HG03460 (cell line): ENCODE measurements at regions not wholly inside any gene's neighbourhood (a gene's known extent, or its start where the extent isn't known, plus 50 kb on each side); places are given as distances from the start of the nearest gene placed in this dataset.
A peak's percentile ranks its signal among the peaks of the same experiment; 100 is the strongest.
"Not testable (repeated sequence)": the region's sequence is repeated elsewhere in the genome, so short reads cannot be mapped to it uniquely, and the experiment has no call there.

Experiments used
- ATAC-seq: cut with Tn5 transposase; IDR thresholded peaks from one replicate; pipeline ENCODE4 v1.9.1; 2021; ENCODE audit not compliant: unreplicated experiment

DNA sequence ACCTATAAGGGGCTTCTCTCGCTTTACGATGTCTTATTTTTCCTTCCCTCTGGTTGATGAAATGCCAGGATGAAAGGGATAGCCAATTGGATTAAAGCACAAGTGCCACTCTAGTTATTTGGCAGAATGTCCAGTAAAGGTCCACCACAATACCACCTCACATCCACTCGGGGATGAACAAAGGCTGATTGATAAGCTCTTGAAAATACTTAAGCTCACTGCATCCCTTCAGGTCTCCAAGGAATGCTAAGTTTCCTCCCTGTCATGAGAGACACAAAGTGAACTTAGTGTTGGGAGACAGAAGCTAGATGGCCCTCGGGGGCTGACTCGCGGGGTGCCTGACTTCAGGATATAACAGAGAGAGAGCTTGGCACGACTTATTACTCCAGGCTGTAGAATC, 185.9 kb upstream of the ZNF644 start:
- ATAC-seq: not testable (repeated sequence)

GRCh38 chr1:91204150-91204549, 182.3 kb upstream of the ZNF644 start:
- not testable (repeated sequence) for ATAC-seq

DNA sequence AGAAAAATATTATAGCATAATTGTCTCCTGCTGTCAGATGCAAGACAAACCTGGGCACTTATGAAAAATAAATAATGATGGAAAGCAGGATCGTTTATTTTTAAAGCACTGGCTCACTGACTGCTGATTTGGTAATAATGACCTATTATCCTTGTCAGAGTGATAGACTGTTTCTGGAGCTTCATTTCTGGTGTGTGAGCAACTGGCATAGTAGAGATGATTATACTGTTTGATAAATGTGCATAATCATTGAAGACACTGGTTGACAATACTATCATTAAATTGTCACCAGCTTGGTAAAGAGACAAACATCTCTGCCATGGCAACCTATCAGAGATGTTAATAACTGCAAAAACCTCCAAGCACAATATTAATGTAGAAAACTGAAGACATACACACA, 179.9 kb upstream of the ZNF644 start:
- no peak for ATAC-seq

- no peak for ATAC-seq
Measured at GRCh38 chr1:91201176-91201575, 179.3 kb upstream of the ZNF644 start.

DNA sequence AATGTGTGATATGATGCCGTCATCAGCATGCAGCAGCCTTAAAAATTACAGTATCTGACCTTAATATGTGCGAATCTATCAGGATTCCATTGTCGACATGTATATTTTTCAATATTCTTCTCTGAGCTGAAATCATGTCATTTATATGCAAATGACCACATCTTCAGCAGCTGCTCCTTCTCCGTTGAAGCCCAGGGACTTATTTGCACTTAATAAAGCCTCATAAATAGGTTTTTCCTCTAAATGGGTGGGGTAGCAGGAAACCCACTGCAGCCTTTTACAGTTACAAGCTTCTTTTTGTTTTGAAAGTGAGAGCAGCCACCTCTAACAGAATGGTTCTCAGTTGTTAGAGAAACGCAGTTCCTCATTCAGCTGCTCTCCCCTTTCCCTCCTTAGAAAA, 178.8 kb upstream of the ZNF644 start:
- ATAC-seq: no peak

GRCh38 chr1:91199988-91200387, 178.2 kb upstream of the ZNF644 start:
- no peak for ATAC-seq

DNA sequence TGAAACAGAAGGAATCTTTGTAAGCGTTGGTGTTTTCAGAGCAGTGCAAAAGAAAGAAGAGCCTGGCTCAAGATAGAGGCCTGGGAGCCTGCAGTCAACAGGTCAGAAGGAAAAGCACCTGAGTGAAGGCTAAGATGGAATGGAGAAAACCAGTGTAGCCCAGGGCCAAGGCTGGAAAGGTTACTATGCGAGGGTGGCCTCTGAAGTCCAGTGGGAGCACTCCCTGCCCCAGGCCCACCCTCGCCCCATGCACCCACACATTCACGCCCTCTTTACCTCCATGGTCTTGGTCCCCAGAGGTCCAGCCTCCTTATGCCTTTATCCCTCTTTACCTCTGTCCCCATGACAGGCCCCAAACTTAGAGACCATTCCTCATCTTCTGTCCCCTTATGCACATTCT, 169.2 kb upstream of the ZNF644 start:
- no peak for ATAC-seq

- ATAC-seq: no peak
Measured at GRCh38 chr1:91189096-91189495, 167.3 kb upstream of the ZNF644 start.

GRCh38 chr1:91182807-91183206, 161.0 kb upstream of the ZNF644 start:
- ATAC-seq: not testable (repeated sequence)

GRCh38 chr1:91176250-91176649, 154.4 kb upstream of the ZNF644 start:
- ATAC-seq: no peak

DNA sequence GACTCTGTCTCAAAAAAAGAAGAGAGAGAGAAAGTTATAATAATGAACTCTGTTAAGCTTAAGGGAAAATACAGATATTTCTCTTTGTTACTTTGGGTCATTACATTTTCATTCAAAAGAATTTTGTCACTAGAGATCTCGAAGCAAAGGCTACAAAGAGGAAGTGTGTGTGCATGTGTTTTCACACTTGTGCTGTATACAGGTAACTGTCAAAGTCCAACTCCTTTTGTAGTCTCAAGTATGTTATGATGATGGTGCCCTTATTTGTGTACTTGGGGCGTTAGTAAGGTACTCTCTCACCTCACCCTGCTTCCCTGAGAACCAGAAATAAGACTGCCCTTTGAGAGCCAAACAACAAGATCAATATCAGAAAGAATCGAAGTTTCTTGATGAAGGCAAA, 152.9 kb upstream of the ZNF644 start:
- ATAC-seq: no peak

DNA sequence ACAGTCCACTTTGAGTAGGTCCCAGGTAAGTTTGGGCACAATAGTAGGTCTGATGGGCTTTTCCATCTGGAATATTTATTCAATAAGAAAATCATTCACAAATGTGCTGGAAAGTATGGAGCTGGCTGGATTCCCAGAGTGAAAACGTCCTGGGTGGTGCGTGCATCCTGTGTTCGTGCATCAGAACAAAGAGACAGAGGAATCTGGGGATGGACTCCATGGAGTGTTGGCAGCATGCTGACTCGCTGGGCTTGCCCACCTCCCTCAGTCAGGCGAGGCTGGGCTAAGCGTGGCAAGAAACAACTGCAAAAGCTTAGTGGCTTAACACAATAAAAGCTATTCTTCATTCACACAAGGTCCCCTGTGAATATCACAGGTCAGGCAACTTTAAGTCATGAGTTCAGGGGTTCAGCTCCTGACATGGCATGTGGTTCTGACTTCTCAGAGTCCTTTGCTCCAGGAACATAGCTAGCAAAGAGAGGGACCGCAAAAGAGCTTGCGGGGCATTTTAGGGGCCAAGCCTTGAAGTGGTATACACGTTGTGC, 151.6 kb upstream of the ZNF644 start:
- ATAC-seq: no peak

- ATAC-seq: no peak
Measured at GRCh38 chr1:91172541-91172940, 150.7 kb upstream of the ZNF644 start.

DNA sequence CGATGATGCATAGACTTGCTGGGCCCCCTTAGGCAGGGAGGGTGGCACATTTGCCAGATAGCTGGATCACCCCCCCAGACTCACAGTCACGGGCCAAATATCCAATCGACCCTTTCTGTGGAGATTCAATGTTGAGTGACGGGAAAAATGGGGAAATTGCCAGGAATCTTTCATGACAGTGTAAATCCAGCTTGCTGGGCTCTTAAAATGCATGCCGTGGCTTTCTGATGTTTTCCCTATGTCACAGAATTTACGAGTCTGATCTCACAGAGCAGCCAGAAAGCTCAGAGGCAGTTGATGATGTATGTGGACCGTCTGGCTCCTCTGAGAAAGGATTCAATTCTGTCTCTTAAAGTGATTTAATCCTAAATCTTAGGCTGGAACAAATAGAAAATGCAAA, 150.1 kb upstream of the ZNF644 start:
- ATAC-seq: no peak

- no peak for ATAC-seq
Measured at GRCh38 chr1:91170571-91170970, 148.7 kb upstream of the ZNF644 start.

DNA sequence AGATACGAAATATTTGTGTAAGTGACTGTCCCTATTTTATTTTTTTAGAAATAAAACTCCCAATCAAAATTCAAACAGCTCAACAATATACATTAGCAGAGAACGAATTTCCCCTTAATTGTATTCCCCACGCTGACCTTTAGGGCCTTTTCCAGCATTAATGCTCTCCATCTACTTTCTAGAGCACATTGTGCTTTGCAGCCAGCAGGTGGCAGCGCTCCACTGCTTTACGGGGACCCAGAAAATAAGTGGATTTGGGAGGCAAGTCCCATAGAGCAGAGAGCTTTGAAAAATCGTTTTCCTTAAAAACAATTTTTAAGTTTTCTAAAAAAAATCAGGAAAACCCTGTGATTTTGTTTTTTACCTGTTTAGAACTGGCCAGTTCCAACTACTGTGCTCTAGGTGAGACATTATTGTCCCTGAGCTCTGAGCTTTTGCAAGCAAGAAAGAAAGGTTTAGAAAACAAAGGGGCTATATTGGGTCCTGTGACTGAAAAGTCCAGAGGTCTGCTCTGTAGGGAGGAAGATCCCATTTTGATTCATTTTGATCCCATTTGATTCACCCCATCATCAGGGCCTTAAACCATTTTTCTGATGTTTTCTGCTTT, 144.4 kb upstream of the ZNF644 start:
- peak; percentile 52 for ATAC-seq

- ATAC-seq: peak; percentile 89
Measured at GRCh38 chr1:91165033-91165654, 143.3 kb upstream of the ZNF644 start.

DNA sequence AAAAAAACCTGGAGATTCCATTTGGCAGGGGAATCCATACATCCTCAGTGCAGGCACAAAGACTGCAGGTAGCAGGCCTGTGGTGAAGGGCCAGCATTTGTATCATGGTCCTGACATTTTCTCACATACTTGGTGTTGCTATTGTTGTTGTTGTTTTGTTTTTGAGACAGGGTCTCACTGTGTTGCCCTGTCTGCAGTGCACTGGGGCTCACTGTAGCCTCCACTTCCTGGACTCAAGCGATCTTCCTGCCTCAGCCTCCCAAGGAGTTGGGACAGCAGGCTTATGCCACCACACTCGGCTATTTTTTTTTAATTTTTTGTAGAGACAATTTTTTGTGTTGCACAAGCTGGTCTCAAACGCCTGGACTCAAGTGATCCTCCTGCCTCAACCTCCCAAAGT, 140.8 kb upstream of the ZNF644 start:
- ATAC-seq: no peak

- no peak for ATAC-seq
Measured at GRCh38 chr1:91161749-91162148, 139.9 kb upstream of the ZNF644 start.

GRCh38 chr1:91161166-91161565, 139.3 kb upstream of the ZNF644 start:
- ATAC-seq: no peak

DNA sequence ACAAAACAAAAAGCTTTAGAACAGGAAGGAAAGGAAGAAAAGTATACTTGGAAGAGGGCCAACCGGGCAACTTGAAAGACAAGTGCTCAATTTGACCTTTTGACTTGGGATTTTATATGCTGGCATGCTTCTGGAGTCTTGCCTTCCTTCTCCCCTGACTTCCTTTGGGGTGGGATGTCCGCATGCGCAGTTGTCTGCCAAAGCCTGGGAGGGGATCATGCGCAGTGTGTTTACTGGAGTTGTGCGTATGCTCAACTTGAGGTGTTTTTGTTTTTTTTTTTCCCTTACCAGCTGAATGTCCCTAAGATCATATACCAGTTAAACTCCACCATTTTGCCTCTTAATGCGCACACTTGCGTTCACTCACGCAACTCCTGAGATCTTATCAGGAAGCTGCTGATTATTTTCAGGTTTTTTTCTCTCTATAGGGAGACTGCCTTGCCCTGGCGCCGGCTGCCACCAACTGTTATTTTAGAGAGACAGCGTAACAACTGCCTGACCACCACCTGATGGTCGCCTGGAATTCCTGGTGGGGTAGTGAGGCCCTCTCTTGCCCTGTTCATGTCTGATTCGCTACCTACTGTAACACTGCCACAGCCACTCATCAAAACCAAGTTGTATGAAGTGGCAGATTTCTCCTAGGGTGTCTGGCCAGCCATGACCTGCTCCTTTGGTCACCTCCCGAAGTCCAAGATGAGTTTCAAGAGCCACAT, 138.7 kb upstream of the ZNF644 start:
- no peak for ATAC-seq

- ATAC-seq: no peak
Measured at GRCh38 chr1:91153341-91153740, 131.5 kb upstream of the ZNF644 start.
